Right hindlimb (tissue), 1 donor: ENCODE measurements at regions not wholly inside any gene's neighbourhood (a gene's known extent, or its start where the extent isn't known, plus 50 kb on each side); places are given as distances from the start of the nearest gene placed in this dataset.
"Not testable (repeated sequence)": the region's sequence is repeated elsewhere in the genome, so short reads cannot be mapped to it uniquely, and the experiment has no call there.

Source experiments
- DNase-seq: peaks from one replicate; pipeline ENCODE4 v3.0.0-alpha.2; 2018

DNA sequence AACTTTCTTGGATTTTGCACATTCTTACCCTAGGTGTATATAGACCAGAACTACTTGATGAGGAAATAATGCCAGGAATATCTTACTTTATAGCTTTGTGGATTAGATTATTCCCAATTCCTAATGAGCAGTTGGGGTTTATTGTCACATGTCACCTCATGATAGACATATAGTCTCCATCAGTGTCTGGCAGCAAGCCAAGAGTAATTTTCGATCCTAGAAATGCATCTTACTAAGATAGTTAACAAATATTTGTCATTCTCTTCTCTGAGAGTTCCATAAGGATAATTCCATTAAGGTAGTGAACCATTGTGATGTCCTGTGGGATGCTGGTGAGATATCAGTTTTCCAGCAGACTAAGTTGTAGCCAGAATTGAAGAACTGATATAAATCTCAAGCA is 1282.9 kb upstream of the B3GALT2 start:
- no peak for DNase-seq

DNA sequence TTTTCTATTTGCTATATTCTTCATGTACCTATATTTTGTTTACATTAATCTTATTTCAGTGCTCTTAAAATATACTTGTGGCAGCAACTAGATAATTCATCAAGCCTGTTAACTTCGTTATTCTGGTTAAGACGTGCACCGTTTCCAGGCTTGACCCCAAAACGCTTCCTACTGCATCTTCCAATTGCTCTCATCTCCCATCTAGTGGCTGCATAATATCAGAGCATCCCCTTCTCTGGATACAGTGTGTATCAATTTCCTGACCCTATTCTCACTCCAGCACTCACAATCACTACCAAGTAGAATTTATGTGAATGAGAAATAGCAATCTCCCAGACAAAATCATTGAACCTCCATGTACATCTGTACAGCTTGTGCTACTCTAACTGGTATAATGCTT is 1280.3 kb upstream of the B3GALT2 start:
- DNase-seq: no peak

DNA sequence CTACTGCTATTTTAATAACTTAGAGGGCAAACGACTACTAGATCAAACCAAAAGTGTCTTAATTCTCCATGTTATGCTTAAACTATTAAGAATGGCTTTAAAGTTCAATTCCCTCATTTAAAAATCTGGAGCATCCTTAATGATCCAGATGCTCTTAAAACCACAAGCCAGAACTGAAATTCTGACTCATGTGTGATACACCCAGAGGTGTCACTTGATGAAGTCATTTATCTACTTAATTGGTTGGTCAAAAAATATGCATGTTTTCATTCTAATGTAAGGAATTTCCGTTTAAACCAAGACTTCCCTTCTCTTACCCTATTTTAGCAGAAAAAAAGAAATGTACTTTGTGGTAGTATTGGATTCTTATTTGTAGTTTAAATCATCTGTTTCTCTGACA is 1261.2 kb upstream of the B3GALT2 start:
- DNase-seq: no peak

DNA sequence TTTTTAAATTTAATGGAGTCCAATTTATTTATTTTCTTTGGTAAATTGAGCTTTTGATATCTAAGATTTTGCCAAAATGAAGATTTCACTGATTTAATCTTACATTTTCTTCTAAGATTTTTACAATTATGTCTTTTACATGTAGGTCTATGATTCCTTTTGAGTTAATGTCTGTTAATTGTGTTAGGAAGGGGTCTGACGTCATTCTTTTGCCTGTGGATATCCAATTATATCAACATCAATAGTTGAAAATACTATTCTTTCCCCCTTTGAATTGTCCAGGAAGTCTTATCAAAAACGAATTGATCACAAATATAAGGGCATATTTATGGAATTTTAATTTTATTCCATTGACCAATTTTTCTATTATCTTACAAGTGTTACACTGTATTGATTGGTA is 1258.8 kb upstream of the B3GALT2 start:
- no peak for DNase-seq

DNA sequence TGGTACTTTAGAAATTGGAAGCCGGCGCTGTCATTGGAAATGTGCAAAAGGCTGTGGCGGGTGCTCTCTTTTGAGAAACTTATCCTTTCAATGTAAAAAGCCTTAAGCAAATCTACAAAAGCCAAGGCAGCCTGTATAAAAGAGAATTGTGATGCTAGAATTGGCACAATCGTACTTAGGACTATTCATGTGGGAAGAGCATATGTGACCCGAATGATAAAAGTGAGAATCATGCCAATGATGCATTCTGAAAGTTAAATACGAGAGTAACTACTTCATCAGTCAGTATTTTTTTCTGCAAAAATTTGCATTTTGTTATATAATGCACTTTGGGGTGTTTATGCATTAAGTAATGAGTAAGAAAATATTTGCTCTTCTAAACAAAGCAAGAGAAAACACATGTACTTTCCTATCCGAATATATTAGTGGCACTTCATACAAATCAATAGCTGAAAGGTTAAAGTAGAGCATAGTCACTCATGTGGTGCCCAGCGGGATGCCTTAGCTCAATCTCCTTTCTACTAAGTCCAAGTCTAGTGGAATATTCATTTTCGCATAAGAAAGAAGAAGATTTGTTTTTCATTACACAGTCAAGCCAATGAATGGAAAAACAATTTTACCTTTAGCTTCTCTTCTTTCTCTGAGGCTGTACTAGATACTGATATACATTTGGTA is 1256.6 kb upstream of the B3GALT2 start:
- DNase-seq: no peak

DNA sequence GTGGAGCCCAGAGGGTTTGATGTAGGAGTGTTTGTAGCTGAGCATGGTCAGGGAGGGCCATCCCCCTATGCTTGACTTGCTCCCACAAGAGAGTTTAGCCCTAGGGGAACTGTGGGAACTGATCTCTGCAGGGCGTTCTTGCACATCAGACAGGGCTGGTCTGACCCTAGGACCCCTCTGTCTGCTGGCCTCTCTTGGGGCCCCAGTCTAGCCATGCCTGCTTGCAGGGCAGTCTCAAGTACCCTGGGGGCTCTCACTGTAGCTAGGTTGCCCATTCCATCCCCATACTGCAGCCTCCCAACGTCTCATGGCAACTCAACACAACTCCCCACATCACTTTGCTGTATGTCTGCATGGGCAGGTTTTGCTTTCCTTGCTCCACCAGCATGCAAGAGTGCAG is 1250.7 kb upstream of the B3GALT2 start:
- no peak for DNase-seq

DNA sequence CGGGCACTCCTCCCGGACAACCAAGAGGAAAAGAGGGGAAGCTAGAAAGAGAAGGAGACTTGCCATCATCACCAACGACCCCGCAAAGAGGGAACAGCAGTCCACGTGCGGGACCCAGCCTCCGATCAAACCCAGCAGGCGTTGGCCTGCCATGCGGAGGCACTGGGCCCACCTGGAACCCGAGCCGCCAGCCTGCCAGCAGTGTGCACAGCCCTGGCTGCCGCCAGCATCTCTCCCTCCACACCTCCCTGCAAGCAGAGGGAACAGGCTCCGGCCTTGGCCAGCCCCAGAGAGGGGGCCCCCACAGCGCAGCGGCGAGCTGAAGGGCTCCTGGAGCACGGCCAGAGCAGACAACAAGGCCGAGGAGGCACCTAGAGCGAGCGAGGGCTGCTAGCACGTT is 1244.7 kb upstream of the B3GALT2 start:
- no peak for DNase-seq

DNA sequence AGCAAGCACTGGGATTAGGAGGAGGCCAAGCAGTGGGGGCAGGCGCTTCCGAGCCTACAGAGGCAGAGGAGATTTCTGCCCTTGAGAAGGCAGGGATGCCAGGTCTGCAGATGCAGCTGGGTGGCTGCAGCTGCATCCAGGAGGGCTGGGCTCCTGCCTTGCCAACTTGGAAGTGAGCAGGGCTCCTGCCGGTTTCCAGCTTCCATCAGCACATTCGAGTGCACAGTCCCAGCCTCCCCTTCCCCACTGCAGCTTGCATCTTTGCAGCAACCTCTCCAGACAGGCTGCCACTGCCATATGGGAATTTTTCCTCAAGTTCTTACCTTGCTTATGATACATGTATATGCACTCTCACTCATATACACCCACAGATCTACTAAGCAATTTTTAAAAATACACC is 1234.3 kb upstream of the B3GALT2 start:
- no peak for DNase-seq

DNA sequence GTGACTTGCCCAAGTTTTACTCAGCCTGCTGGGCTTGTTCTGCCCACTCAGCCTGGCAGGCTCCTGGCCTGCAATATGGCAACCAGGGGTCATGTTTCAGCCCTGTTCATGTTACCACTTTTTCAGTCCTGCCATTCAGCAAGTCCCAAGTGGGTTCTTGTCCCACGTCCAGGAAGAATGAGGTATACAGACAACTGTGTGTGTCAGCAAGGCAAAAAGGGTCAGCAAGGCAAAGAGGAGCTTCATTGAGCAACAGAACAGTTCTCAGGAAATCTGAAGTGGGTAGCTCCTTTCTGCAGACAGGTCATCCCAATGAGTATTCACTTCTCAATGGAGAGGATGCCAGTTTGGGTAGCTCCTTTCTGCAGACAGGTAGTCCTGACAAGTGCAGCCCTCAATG is 1233.3 kb upstream of the B3GALT2 start:
- DNase-seq: no peak

DNA sequence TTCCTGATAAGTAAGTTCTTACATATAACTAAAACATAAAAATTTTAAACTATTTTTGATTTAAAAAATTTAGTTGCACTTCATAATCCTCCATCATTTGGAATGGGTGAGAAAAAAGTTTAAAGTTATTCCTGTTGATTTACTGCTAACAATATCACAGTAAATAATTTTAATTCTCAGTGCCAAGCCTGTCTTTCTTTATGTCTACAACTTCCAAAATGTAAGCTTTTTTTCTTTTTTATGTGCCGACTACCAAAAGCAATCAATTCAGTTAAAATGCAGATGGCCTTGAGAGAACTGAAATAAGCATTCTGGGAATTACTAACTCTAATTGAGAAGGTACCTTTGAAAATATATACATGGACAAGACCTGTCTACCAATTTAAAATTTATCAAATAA is 1224.3 kb upstream of the B3GALT2 start:
- DNase-seq: no peak

DNA sequence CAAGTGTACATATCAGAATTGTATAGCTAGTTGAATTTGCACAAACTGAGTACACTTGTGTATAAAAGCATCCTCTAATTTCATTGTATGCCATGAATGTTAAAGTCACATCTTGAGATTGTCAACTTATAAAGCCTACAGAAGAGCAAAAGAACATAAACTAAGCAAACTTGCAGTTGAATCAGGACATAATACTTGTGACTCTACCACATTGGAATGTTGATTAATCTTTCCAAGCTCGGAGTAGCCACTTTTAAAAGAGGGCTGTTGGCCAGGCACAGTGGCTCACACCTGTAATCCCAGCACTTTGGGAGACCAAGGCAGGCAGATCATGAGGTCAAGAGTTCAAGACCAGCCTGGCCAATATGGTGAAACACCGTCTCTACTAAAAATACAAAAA is 1220.8 kb upstream of the B3GALT2 start:
- DNase-seq: not testable (repeated sequence)

DNA sequence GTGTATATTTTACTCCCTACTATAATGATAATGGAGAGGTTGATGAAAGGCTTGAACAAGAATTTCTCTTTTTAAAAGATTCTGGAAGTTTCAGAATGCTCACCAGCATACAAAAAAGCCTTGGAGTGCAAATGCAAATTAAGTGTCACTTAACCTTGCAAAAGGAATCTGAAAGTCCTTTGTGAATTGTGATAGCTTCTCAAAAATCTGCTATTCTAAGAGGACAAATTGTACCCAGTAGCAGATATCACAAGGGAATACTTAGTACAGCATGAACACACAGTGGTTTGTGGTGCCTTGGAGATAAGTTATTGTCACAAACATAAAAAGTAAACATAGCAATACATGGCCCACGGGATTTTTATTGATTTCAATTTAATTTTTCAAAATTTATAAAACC is 1208.3 kb upstream of the B3GALT2 start:
- DNase-seq: no peak

DNA sequence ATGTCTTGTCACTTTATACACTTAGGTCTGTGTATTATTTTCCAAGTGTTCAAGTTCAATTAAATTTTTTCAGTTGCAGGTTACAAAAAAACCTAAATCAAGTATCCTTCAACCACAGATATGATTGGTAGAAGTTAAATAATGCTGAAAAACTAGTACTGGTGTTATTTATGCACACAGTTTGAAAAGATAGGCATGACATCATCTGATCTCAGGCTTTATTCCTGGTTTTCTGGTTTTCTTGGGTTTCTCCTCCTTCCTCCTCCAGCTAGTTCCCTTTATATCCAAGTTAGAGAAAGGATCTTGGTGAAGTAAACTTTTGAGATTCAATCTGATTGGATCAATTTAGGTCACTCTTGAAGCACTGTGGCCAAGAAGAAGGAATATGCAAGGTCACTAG is 1201.1 kb upstream of the B3GALT2 start:
- no peak for DNase-seq

DNA sequence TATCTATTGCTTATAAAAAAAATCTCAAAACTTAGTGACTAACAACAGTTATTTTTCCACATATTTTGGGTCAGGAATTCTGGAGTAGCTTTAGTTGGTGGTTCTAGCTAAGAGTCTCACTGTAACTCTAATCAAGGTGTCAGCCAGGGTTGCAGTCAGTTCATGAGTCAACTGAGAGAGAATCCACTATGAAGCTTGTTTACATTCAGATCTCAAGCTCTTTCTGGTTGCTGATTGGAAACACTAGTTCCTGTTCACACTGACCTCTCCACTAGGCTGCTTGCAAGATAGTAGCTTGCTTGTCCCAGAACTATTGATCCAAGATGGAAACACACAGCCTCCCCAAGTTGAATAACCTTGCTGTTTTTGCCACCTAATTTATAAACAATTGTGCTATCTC is 1192.1 kb upstream of the B3GALT2 start:
- no peak for DNase-seq

DNA sequence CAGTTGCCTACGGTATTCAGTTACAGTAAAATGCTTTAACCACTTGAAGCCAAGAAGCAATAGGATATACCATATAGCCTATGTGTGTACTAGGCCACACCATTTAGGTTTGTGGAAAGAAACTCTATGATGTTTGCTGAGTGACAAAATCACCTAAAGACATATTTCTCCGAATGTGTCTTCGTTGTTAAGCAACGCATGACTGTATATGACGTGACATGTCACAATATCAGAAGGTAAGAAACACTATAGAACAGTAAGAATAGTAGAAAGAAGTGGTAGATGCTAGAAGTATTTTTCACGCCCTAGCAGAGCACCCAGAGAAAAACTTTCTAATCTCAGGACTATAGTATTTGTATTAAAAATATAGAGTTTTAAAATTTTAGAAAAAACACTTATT is 1188.2 kb upstream of the B3GALT2 start:
- DNase-seq: no peak

DNA sequence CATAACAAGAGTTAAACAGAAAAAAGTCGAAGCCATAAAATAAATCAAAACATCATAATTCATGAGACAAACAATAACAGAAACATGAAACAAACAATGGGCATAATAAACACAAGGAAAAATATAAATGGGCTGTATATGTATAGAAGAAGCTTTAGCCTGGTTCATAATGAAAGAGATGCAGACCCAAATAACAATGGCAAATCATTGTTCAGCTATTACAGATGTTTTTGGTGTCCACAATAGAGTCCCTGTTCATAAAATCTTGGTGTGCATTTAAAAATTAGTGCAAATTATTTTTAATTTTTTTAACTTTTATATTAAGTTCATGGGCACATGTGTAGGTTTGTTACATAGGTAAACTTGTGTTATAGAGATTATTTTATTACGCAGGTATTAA is 1185.9 kb upstream of the B3GALT2 start:
- no peak for DNase-seq

DNA sequence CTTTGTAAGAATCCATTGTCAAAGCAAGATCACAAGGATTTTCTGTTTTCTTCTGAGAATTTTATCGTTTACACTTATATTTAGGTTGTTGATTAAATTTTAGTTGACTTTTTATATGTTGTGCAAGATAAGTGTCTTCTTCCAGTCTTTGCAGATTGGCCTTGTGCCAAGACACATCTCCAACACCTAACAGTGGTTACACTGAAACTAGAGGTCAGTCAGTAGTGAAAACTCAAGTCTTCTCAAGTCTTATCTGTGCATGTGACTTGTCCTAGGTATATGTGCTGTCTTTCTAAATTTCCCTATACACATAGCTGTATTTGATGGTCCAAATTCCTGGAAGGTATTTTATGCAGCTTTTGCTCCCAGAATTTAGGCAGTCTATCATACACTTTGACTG is 1183.2 kb upstream of the B3GALT2 start:
- no peak for DNase-seq

DNA sequence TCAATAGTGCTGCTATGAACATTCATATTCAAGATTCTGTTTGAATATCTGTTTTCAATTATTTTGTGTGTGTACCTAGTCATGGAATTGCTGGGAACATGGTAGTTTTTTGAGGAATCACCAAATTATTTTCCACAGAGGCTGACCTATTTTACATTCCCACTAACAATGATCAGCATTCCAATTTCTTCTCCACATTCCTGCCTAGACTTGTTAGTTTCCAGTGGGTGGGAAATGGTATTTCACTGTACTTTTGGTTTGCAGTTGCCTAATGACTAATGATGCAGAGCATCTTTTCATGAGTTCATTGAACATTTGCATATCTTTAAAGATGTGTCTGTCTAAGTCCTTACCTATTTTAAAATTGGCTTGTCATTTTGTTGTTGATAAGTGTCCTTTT is 1182.6 kb upstream of the B3GALT2 start:
- DNase-seq: no peak

DNA sequence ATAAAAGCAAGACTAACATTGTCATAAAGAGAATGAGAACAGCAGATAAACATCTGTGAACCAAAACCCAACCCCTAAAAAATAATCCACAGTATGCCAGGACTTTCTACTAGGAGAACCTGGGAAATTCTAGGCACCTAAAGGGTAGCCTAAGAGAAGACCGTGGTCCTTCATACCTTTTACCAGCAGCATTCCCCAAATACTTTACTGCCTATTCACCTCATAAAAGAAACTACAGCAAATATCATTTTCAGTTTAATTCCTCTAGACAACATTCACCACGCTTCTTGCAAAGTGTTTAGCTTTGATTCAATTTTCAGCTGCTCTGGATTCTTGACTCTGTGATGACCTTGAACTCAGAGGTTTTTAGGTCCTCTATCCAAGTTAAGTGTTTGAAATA is 1180.7 kb upstream of the B3GALT2 start:
- DNase-seq: no peak

DNA sequence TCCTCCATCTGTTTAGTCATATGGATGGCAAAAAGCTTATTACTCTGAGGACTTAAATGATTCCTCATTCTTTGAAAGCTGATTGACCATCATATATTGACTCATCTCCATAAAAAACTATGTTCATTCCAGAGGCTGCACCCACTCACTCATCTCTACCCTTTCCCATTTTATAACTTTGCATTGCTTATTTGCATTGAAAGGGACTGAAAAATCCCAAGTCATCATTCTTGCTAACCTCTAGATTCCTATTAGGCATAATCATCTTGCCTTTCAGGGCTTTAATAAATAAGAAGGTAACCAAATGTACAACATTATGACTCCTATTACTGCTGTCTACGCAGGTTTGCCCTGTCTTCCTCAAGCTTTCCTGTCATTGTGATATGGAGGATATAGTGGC is 1180.3 kb upstream of the B3GALT2 start:
- DNase-seq: no peak

DNA sequence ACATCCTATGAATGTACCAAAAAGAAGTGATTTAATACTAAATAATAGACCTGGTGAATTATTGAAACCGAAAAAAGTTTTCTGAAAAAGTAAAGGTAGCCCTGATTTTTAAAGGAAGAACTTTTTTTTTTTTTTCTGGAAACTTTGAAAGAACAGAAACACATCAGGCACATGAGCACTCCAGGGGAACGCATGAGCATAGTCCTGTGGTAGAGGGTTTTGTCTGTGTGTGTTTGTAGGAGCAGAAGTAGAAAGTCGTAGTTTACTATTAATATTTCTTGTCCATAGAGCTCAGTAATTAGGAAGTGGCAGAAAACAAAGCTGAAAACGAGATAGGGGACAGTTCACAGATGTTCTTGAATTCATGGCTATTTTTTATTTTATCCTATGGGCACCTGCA is 1175.9 kb upstream of the B3GALT2 start:
- DNase-seq: no peak

DNA sequence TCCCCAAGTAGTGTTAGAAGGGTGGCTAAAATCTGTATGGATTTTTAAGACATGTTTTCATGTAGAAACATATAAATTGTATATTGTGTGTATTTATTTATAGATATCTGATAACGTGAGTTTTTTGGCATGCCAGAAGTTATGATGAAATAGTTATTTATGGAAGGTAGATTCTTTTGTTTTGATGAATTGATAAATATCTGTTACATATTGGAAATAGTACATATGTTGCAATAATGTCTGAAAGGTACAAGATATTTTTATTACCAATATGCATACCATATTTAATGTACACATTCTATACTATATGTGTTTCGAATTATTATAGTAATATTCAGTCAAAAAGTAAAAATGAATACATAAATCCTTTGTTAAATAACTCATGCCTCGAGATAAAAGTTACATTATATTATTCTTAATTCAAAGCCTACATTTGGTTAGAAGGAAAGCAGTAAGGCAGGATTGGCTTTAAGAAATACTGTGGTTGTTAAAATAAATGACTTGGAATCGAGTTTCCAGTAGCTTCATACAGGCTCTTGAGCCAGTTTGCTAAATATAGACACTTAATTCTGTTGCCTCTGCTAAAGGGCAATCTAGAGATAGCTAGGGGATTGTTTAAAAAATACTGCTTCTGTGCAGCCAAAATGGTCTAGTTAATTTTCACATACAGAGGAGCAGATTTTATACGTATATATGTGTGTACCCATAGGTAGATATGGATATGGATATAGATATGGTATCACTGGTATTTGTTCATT is 1175.1 kb upstream of the B3GALT2 start:
- DNase-seq: no peak

DNA sequence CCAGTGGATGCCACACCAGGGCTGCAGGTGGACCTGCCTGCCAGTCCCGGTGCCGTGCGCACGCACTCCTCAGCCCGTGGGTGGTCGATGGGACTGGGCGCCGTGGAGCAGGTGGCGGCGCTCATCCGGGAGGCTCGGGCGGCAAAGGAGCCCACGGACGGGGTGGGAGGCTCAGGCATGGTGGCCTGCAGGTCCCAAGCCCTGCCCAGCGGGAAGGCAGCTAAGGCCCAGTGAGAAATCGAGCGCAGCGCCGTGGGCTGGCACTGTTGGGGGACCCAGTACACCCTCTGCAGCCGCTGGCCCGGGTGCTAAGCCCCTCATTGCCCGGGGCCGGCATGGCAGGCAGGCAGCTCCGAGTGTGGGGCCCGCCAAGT is 1171.8 kb upstream of the B3GALT2 start:
- DNase-seq: no peak

DNA sequence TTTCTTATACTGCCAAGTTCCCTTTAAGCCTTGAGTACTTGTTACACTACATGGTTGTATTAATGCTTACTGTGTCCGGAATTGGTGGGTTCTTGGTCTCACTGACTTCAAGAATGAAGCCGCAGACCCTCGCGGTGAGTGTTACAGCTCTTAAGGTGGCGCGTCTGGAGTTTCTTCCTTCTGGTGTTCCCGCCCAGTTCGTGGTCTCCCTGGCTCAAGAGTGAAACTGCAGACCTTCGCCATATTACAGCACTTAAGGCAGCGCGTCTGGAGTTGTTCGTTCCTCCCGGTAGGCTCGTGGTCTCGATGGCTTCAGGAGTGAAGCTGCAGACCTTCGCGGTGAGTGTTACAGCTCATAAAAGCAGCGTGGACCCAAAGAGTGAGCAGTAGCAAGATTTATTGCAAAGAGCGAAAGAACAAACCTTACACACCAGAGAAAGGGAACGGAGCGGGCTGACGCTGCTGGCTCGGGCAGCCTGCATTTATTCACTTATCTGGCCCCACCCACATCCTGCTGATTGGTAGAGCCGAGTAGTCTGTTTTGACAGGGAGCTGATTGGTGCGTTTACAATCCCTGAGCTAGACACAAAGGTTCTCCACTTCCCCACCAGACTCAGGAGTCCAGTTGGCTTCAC is 1171.3 kb upstream of the B3GALT2 start:
- DNase-seq: not testable (repeated sequence)
